ENCODE measurements at regions not wholly inside any gene's neighbourhood (a gene's known extent, or its start where the extent isn't known, plus 50 kb on each side); places are given as distances from the start of the nearest gene placed in this dataset.
A peak's percentile ranks its signal among the peaks of the same experiment; 100 is the strongest.

- DNase-seq (ENCODE audit: low read depth, low spot score), result no peak
Observed at GRCh38 chr7:22962775-22963350, 51.1 kb downstream of the HYCC1 start.

GRCh38 chr7:22958742-22959141 is 55.2 kb downstream of the HYCC1 start:
- DNase-seq (ENCODE audit: low read depth, low spot score), result no peak

- DNase-seq (ENCODE audit: low read depth, low spot score), result no peak
Observed at GRCh38 chr7:22954251-22954650, 59.7 kb downstream of the HYCC1 start.

GRCh38 chr7:22952306-22953015 is 61.5 kb downstream of the HYCC1 start:
- no peak for DNase-seq (ENCODE audit: low read depth, low spot score)

- DNase-seq (ENCODE audit: low read depth, low spot score), result no peak
Observed at GRCh38 chr7:22949944-22950343, 64.0 kb downstream of the HYCC1 start.

- no peak for DNase-seq (ENCODE audit: low read depth, low spot score)
Observed at GRCh38 chr7:22949221-22949620, 64.7 kb downstream of the HYCC1 start.

GRCh38 chr7:22948770-22949169 is 65.2 kb downstream of the HYCC1 start:
- DNase-seq (ENCODE audit: low read depth, low spot score), result no peak

- DNase-seq (ENCODE audit: low read depth, low spot score), result no peak
Observed at GRCh38 chr7:22945584-22945983, 68.3 kb downstream of the HYCC1 start.

- no peak for DNase-seq (ENCODE audit: low read depth, low spot score)
Observed at GRCh38 chr7:22944510-22944909, 69.4 kb downstream of the HYCC1 start.

GRCh38 chr7:22944022-22944421 is 69.9 kb downstream of the HYCC1 start:
- peak; percentile 39 for DNase-seq (ENCODE audit: low read depth, low spot score)

GRCh38 chr7:22942191-22942590 is 71.7 kb downstream of the HYCC1 start:
- no peak for DNase-seq (ENCODE audit: low read depth, low spot score)

GRCh38 chr7:22939842-22940241 is 74.1 kb downstream of the HYCC1 start:
- DNase-seq (ENCODE audit: low read depth, low spot score), result no peak

GRCh38 chr7:22937946-22938345 is 76.0 kb downstream of the HYCC1 start:
- DNase-seq (ENCODE audit: low read depth, low spot score), result no peak

GRCh38 chr7:22936246-22936645 is 77.7 kb downstream of the HYCC1 start:
- DNase-seq (ENCODE audit: low read depth, low spot score), result no peak

GRCh38 chr7:22935269-22935668 is 78.7 kb downstream of the HYCC1 start:
- DNase-seq (ENCODE audit: low read depth, low spot score), result no peak

- no peak for DNase-seq (ENCODE audit: low read depth, low spot score)
Observed at GRCh38 chr7:22934473-22935065, 79.4 kb downstream of the HYCC1 start.

- no peak for DNase-seq (ENCODE audit: low read depth, low spot score)
Observed at GRCh38 chr7:22934023-22934422, 79.9 kb downstream of the HYCC1 start.

GRCh38 chr7:22932896-22933295 is 81.0 kb downstream of the HYCC1 start:
- no peak for DNase-seq (ENCODE audit: low read depth, low spot score)

GRCh38 chr7:22931011-22931410 is 82.9 kb downstream of the HYCC1 start:
- no peak for DNase-seq (ENCODE audit: low read depth, low spot score)

- no peak for DNase-seq (ENCODE audit: low read depth, low spot score)
Observed at GRCh38 chr7:22922307-22922706, 91.6 kb downstream of the HYCC1 start.

GRCh38 chr7:22921386-22922086 is 92.4 kb downstream of the HYCC1 start:
- DNase-seq (ENCODE audit: low read depth, low spot score), result no peak

GRCh38 chr7:22920672-22921071 is 93.3 kb downstream of the HYCC1 start:
- DNase-seq (ENCODE audit: low read depth, low spot score), result no peak

GRCh38 chr7:22913158-22913557 is 90.5 kb upstream of the TOMM7 start:
- DNase-seq (ENCODE audit: low read depth, low spot score), result no peak

Data from smooth muscle cell of the brain vasculature (primary cell).